H9 (cell line): ENCODE measurements at regions not wholly inside any gene's neighbourhood (a gene's known extent, or its start where the extent isn't known, plus 50 kb on each side); places are given as distances from the start of the nearest gene placed in this dataset.

ENCODE experiments used
- DNase-seq: peaks from one replicate; pipeline ENCODE4 v3.0.0-alpha.2; 2017
- H2AFZ ChIP-seq: one replicate; pipeline ENCODE4 v1.6.1; 2013; ENCODE audit warnings: mild to moderate bottlenecking, low read length, control low read depth, moderate library complexity
- H2AK5ac ChIP-seq: 2 replicates; pipeline ENCODE4 v1.6.1; 2013; ENCODE audit warnings: low read length, control low read depth, mixed read lengths; ENCODE audit not compliant: insufficient read length
- H2BK120ac ChIP-seq: one replicate; pipeline ENCODE4 v1.6.1; 2013; ENCODE audit warnings: low read depth, mild to moderate bottlenecking, low read length, control low read depth, inconsistent platforms; ENCODE audit not compliant: poor library complexity, severe bottlenecking
- H2BK12ac ChIP-seq: 2 replicates; pipeline ENCODE4 v1.6.1; 2013; ENCODE audit warnings: low read length, control low read depth, mixed read lengths, low read depth; ENCODE audit not compliant: insufficient read length
- H2BK15ac ChIP-seq: 2 replicates; pipeline ENCODE4 v1.6.1; 2013; ENCODE audit warnings: low read depth, low read length, control low read depth
- H2BK20ac ChIP-seq: one replicate; pipeline ENCODE4 v1.6.1; 2013; ENCODE audit warnings: low read depth, mild to moderate bottlenecking, low read length, control low read depth, inconsistent platforms; ENCODE audit not compliant: poor library complexity, severe bottlenecking
- H2BK5ac ChIP-seq: 2 replicates; pipeline ENCODE4 v1.6.1; 2013; ENCODE audit warnings: low read length, control low read depth, mixed read lengths; ENCODE audit not compliant: insufficient read length
- H3K14ac ChIP-seq: 2 replicates; pipeline ENCODE4 v1.6.1; 2013; ENCODE audit warnings: low read length, control low read depth; ENCODE audit not compliant: insufficient read depth
- H3K18ac ChIP-seq: 2 replicates; pipeline ENCODE4 v1.6.1; 2013; ENCODE audit warnings: low read depth, mild to moderate bottlenecking, mixed read lengths, low read length, control low read depth; ENCODE audit not compliant: insufficient read length
- H3K23ac ChIP-seq: 2 replicates; pipeline ENCODE4 v1.6.1; 2013; ENCODE audit warnings: low read length, control low read depth, mixed read lengths, low read depth; ENCODE audit not compliant: insufficient read length
- H3K23me2 ChIP-seq: 2 replicates; pipeline ENCODE4 v1.6.1; 2013; ENCODE audit warnings: low read depth, mild to moderate bottlenecking, mixed read lengths, low read length, control low read depth; ENCODE audit not compliant: insufficient read length, poor library complexity, severe bottlenecking
- H3K27ac ChIP-seq: 2 replicates; pipeline ENCODE4 v1.5.1; 2013; ENCODE audit warnings: low read length, control low read depth, mixed read lengths, low read depth; ENCODE audit not compliant: insufficient read length
- H3K27me3 ChIP-seq: 2 replicates; pipeline ENCODE4 v1.6.1; 2013; ENCODE audit warnings: low read length, control low read depth, inconsistent platforms; ENCODE audit not compliant: insufficient read depth
- H3K4ac ChIP-seq: 2 replicates; pipeline ENCODE4 v1.6.1; 2013; ENCODE audit warnings: low read depth, mild to moderate bottlenecking, control low read depth, inconsistent platforms, low read length, moderate library complexity
- H3K4me1 ChIP-seq: 2 replicates; pipeline ENCODE4 v1.6.1; 2013; ENCODE audit warnings: low read length, control low read depth, inconsistent platforms; ENCODE audit not compliant: insufficient read depth
- H3K4me2 ChIP-seq: 2 replicates; pipeline ENCODE4 v1.6.1; 2013; ENCODE audit warnings: low read length, control low read depth, mixed read lengths; ENCODE audit not compliant: insufficient read length, insufficient read depth
- H3K56ac ChIP-seq: 2 replicates; pipeline ENCODE4 v1.6.1; 2013; ENCODE audit warnings: low read depth, mild to moderate bottlenecking, mixed read lengths, low read length, control low read depth; ENCODE audit not compliant: insufficient read length
- H3K79me1 ChIP-seq: 2 replicates; pipeline ENCODE4 v1.6.1; 2013; ENCODE audit warnings: low read depth, mild to moderate bottlenecking, moderate library complexity, low read length, control low read depth, inconsistent platforms; ENCODE audit not compliant: insufficient read depth, poor library complexity, severe bottlenecking
- H3K79me2 ChIP-seq: 2 replicates; pipeline ENCODE4 v1.6.1; 2013; ENCODE audit warnings: low read length, control low read depth, inconsistent platforms; ENCODE audit not compliant: insufficient read depth
- H3K9ac ChIP-seq: 2 replicates; pipeline ENCODE4 v1.6.1; 2013; ENCODE audit warnings: low read length, control low read depth, mixed read lengths; ENCODE audit not compliant: insufficient read length; ENCODE audit errors: extremely low read depth
- H3K9me3 ChIP-seq: one replicate; pipeline ENCODE4 v1.6.1; 2013; ENCODE audit warnings: low read depth, low read length, inconsistent platforms; ENCODE audit not compliant: control insufficient read depth
- H3T11ph ChIP-seq: one replicate; pipeline ENCODE4 v1.6.1; 2013; ENCODE audit warnings: mild to moderate bottlenecking, low read length, control low read depth, inconsistent platforms
- H4K20me1 ChIP-seq: one replicate; pipeline ENCODE4 v1.6.1; 2013; ENCODE audit not compliant: control insufficient read depth, insufficient read length, insufficient read depth
- H4K5ac ChIP-seq: 2 replicates; pipeline ENCODE4 v1.6.1; 2013; ENCODE audit warnings: low read depth, mild to moderate bottlenecking, mixed read lengths, low read length, control low read depth; ENCODE audit not compliant: insufficient read length
- H4K8ac ChIP-seq: replicated peaks from 2 replicates; pipeline ENCODE4 v1.6.1; 2013; ENCODE audit warnings: low read length, control low read depth, mixed read lengths, low read depth; ENCODE audit not compliant: insufficient read length
- H4K91ac ChIP-seq: 2 replicates; pipeline ENCODE4 v1.6.1; 2013; ENCODE audit warnings: low read depth, mild to moderate bottlenecking, moderate library complexity, mixed read lengths, low read length, control low read depth; ENCODE audit not compliant: insufficient read length
- H3K27ac Mint-ChIP-seq, 3 experiments: 2 replicates in 2 of 3; 3 replicates in 1 of 3; pipeline ENCODE4 v1.8.0; 2020 to 2021; ENCODE audit warnings: mixed read lengths in 3 of 3, mild to moderate bottlenecking in 1 of 3, moderate library complexity in 1 of 3
- H3K27me3 Mint-ChIP-seq: 2 replicates; pipeline ENCODE4 v1.8.0; 2021; ENCODE audit warnings: low read depth, mild to moderate bottlenecking, moderate library complexity, mixed read lengths
- H3K36me3 Mint-ChIP-seq, 3 experiments: 2 replicates in 2 of 3; 3 replicates in 1 of 3; pipeline ENCODE4 v1.8.0; 2020 to 2021; ENCODE audit warnings: low read depth in 3 of 3, mixed read lengths in 3 of 3; ENCODE audit not compliant: insufficient read depth in 1 of 3
- H3K4me1 Mint-ChIP-seq, 2 experiments: 2 replicates each; pipeline ENCODE4 v1.8.0; 2020; ENCODE audit warnings: mixed read lengths in 2 of 2
- H3K4me3 Mint-ChIP-seq, 2 experiments: 2 replicates in 1 of 2; 3 replicates in 1 of 2; pipeline ENCODE4 v1.8.0; 2020 to 2021; ENCODE audit warnings: mild to moderate bottlenecking in 2 of 2, mixed read lengths in 2 of 2, moderate library complexity in 1 of 2
- H3K9me3 Mint-ChIP-seq, 2 experiments: 2 replicates in 1 of 2; 3 replicates in 1 of 2; pipeline ENCODE4 v1.8.0; 2020; ENCODE audit warnings: mild to moderate bottlenecking in 2 of 2, mixed read lengths in 2 of 2, moderate library complexity in 1 of 2
- WGBS: extraction: QIAGEN DNeasy Blood & Tissue Kit; methylation state at CpG from one replicate; pipeline ENCODE4 v1.1.7; 2013; ENCODE audit warnings: missing lambda C conversion rate, low lambda C conversion rate, mixed read lengths; ENCODE audit not compliant: insufficient read length; ENCODE audit errors: extremely low coverage; 5-methylcytosine and 5-hydroxymethylcytosine counted together
- TF ChIP-seq, protein P1 (sequence below): fragments of 200-600 bp; sonication (generic); conservative IDR thresholded peaks from 3 replicates; pipeline ENCODE4 v1.8.0; 2021; ENCODE audit warnings: antibody characterized with exemption, mild to moderate bottlenecking

GRCh38 chr18:41263956-41264355 is 691.1 kb upstream of the PIK3C3 start:
- no peak overlapping the region for H2BK5ac ChIP-seq
- H3K9ac ChIP-seq: no peak overlapping the region
- no CpG with 5 or more reads among the region's 1 CpG for WGBS
- H2BK120ac ChIP-seq: no peak overlapping the region
- H2BK12ac ChIP-seq: no peak overlapping the region
- no peaks in the 10 kb centered on the region for H3K27me3 ChIP-seq
- no peaks in the 10 kb centered on the region for H3K27me3 Mint-ChIP-seq
- H3K4me1 Mint-ChIP-seq: peaks cover 0 to 9% of the 10 kb centered on the region in 2 experiments; a peak in 2 of 4 replicates
- no peak overlapping the region for H4K5ac ChIP-seq
- H4K8ac ChIP-seq: no peak overlapping the region
- no peak overlapping the region for H3K4me3 Mint-ChIP-seq
- no peak for DNase-seq
- H3K27ac Mint-ChIP-seq: 0 out of 7 replicates have a peak overlapping the region, but pooled peaks of 1 of the 3 experiments have one; percentile 14
- H2BK20ac ChIP-seq: no peak overlapping the region
- H4K91ac ChIP-seq: no peak overlapping the region
- H3K4ac ChIP-seq: no peak overlapping the region
- no peak overlapping the region for H2BK15ac ChIP-seq
- TF ChIP-seq, protein P1, sequence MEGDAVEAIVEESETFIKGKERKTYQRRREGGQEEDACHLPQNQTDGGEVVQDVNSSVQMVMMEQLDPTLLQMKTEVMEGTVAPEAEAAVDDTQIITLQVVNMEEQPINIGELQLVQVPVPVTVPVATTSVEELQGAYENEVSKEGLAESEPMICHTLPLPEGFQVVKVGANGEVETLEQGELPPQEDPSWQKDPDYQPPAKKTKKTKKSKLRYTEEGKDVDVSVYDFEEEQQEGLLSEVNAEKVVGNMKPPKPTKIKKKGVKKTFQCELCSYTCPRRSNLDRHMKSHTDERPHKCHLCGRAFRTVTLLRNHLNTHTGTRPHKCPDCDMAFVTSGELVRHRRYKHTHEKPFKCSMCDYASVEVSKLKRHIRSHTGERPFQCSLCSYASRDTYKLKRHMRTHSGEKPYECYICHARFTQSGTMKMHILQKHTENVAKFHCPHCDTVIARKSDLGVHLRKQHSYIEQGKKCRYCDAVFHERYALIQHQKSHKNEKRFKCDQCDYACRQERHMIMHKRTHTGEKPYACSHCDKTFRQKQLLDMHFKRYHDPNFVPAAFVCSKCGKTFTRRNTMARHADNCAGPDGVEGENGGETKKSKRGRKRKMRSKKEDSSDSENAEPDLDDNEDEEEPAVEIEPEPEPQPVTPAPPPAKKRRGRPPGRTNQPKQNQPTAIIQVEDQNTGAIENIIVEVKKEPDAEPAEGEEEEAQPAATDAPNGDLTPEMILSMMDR: no peak
- H2AK5ac ChIP-seq: no peak overlapping the region
- no peak overlapping the region for H3K18ac ChIP-seq
- H4K20me1 ChIP-seq: no peaks in the 10 kb centered on the region
- H3K9me3 ChIP-seq: no peaks in the 10 kb centered on the region
- H3K23ac ChIP-seq: no peak overlapping the region
- H3K23me2 ChIP-seq: no peaks in the 10 kb centered on the region
- H3K36me3 Mint-ChIP-seq: no peaks in the 10 kb centered on the region
- H3K79me1 ChIP-seq: no peaks in the 10 kb centered on the region
- H3K14ac ChIP-seq: no peak overlapping the region
- no peak overlapping the region for H3T11ph ChIP-seq
- H3K27ac ChIP-seq: no peak overlapping the region
- H3K9me3 Mint-ChIP-seq: no peaks in the 10 kb centered on the region; a peak in 1 of 5 replicates
- no peak overlapping the region for H3K4me2 ChIP-seq
- no peak overlapping the region for H3K56ac ChIP-seq
- H3K79me2 ChIP-seq: no peaks in the 10 kb centered on the region
- no peaks in the 10 kb centered on the region for H3K4me1 ChIP-seq
- no peak overlapping the region for H2AFZ ChIP-seq
